HG03571 (cell line): ENCODE measurements at regions not wholly inside any gene's neighbourhood (a gene's known extent, or its start where the extent isn't known, plus 50 kb on each side); places are given as distances from the start of the nearest gene placed in this dataset.
"Not testable (repeated sequence)": the region's sequence is repeated elsewhere in the genome, so short reads cannot be mapped to it uniquely, and the experiment has no call there.

Source experiments
- ATAC-seq: cut with Tn5 transposase; IDR thresholded peaks from one replicate; pipeline ENCODE4 v1.9.1; 2021; ENCODE audit not compliant: unreplicated experiment

- no peak for ATAC-seq
Observed at GRCh38 chr17:45646288-45646988, 137.7 kb upstream of the CRHR1 start.

GRCh38 chr17:45648642-45649041 lies 135.5 kb upstream of the CRHR1 start:
- no peak for ATAC-seq

GRCh38 chr17:45649796-45650195 lies 134.3 kb upstream of the CRHR1 start:
- ATAC-seq, result no peak

GRCh38 chr17:45650561-45650960 lies 133.6 kb upstream of the CRHR1 start:
- no peak for ATAC-seq

GRCh38 chr17:45651145-45651709 lies 132.9 kb upstream of the CRHR1 start:
- ATAC-seq, result no peak

- ATAC-seq, result no peak
Observed at GRCh38 chr17:45653616-45654015, 130.5 kb upstream of the CRHR1 start.

GRCh38 chr17:45656527-45657181 lies 127.5 kb upstream of the CRHR1 start:
- ATAC-seq, result no peak

GRCh38 chr17:45660474-45660873 lies 123.6 kb upstream of the CRHR1 start:
- no peak for ATAC-seq

GRCh38 chr17:45662432-45662831 lies 121.7 kb upstream of the CRHR1 start:
- ATAC-seq, result no peak

GRCh38 chr17:45663772-45664171 lies 120.3 kb upstream of the CRHR1 start:
- ATAC-seq, result no peak

- ATAC-seq, result no peak
Observed at GRCh38 chr17:45664921-45665320, 119.2 kb upstream of the CRHR1 start.

GRCh38 chr17:45666046-45666600 lies 118.0 kb upstream of the CRHR1 start:
- no peak for ATAC-seq

GRCh38 chr17:45666641-45667040 lies 117.5 kb upstream of the CRHR1 start:
- no peak for ATAC-seq

GRCh38 chr17:45667591-45668171 lies 116.4 kb upstream of the CRHR1 start:
- ATAC-seq, result no peak

- ATAC-seq, result no peak
Observed at GRCh38 chr17:45668316-45668715, 115.8 kb upstream of the CRHR1 start.

GRCh38 chr17:45672301-45672700 lies 111.8 kb upstream of the CRHR1 start:
- ATAC-seq, result no peak

- ATAC-seq, result no peak
Observed at GRCh38 chr17:45672792-45673191, 111.3 kb upstream of the CRHR1 start.

- ATAC-seq, result not testable (repeated sequence)
Observed at GRCh38 chr17:45673759-45674158, 110.4 kb upstream of the CRHR1 start.

- no peak for ATAC-seq
Observed at GRCh38 chr17:45675012-45675411, 109.1 kb upstream of the CRHR1 start.

- ATAC-seq, result no peak
Observed at GRCh38 chr17:45675892-45676291, 108.2 kb upstream of the CRHR1 start.

- no peak for ATAC-seq
Observed at GRCh38 chr17:45676695-45677094, 107.4 kb upstream of the CRHR1 start.

- ATAC-seq, result no peak
Observed at GRCh38 chr17:45677770-45678169, 106.3 kb upstream of the CRHR1 start.
